PC-9 (cell line): ENCODE measurements at regions not wholly inside any gene's neighbourhood (a gene's known extent, or its start where the extent isn't known, plus 50 kb on each side); places are given as distances from the start of the nearest gene placed in this dataset.

Experiments
- CTCF ChIP-seq: fragments of 200-600 bp; sonication (generic); conservative IDR thresholded peaks from 2 replicates; pipeline ENCODE4 v1.6.1; 2017; ENCODE audit warnings: mixed run types, antibody characterized with exemption, mild to moderate bottlenecking, moderate library complexity
- EZH2 ChIP-seq: fragments of 200-600 bp; sonication (generic); IDR thresholded peaks from 2 replicates; pipeline ENCODE4 v1.8.0; 2017; ENCODE audit warnings: antibody characterized with exemption, low read depth

GRCh38 chr2:7292154-7292691 is 375.0 kb downstream of the RNF144A start:
- TF ChIP-seq CTCF (no peak), EZH2 (no peak)
